HCT116 (cell line): ENCODE measurements at regions not wholly inside any gene's neighbourhood (a gene's known extent, or its start where the extent isn't known, plus 50 kb on each side); places are given as distances from the start of the nearest gene placed in this dataset.

Experiments
- CBX3 ChIP-seq: IDR thresholded peaks from 2 replicates; pipeline ENCODE4 v1.6.1; 2012; ENCODE audit warnings: low read depth
- CTCF ChIP-seq, 3 experiments: fragments of 200-600 bp in 1 of 3; sonication (generic) in 1 of 3; IDR thresholded peaks in 2 of 3; conservative IDR thresholded peaks in 1 of 3; 2 replicates each; pipeline ENCODE4 v1.5.1; 2012 to 2017; ENCODE audit warnings: low read depth in 2 of 3, low read length in 2 of 3, antibody characterized with exemption in 1 of 3, borderline replicate concordance in 1 of 3, control low read depth in 1 of 3, mild to moderate bottlenecking in 1 of 3, mixed read lengths in 1 of 3, mixed run types in 1 of 3, moderate library complexity in 1 of 3; ENCODE audit not compliant: insufficient read depth in 1 of 3
- EZH2 ChIP-seq: fragments of 200-600 bp; sonication (generic); IDR thresholded peaks from 2 replicates; pipeline ENCODE4 v1.6.1; 2017; ENCODE audit warnings: antibody characterized with exemption, mixed run types
- EZH2phosphoT487 ChIP-seq: fragments of 200-600 bp; IDR thresholded peaks from 2 replicates; pipeline ENCODE4 v1.6.1; 2018; ENCODE audit warnings: antibody characterized with exemption, borderline replicate concordance
- MAX ChIP-seq: IDR thresholded peaks from 2 replicates; pipeline ENCODE4 v1.6.1; 2012
- POLR2A ChIP-seq: IDR thresholded peaks from 2 replicates; pipeline ENCODE4 v1.7.0; 2011; ENCODE audit warnings: borderline replicate concordance; ENCODE audit not compliant: insufficient read depth, insufficient read length; ENCODE audit errors: extremely low read depth
- RAD21 ChIP-seq: IDR thresholded peaks from 2 replicates; pipeline ENCODE4 v1.6.1; 2012; ENCODE audit warnings: low read depth, mild to moderate bottlenecking
- SIN3A ChIP-seq: IDR thresholded peaks from 2 replicates; pipeline ENCODE4 v1.6.1; 2012; ENCODE audit warnings: low read depth
- YY1 ChIP-seq: IDR thresholded peaks from 2 replicates; pipeline ENCODE4 v1.6.1; 2011; ENCODE audit warnings: low read length, low read depth, moderate library complexity, mild to moderate bottlenecking; ENCODE audit not compliant: insufficient replicate concordance; ENCODE audit errors: extremely low read depth
- ZBTB33 ChIP-seq: IDR thresholded peaks from 2 replicates; pipeline ENCODE4 v1.6.1; 2011; ENCODE audit warnings: mild to moderate bottlenecking, low read length, moderate library complexity; ENCODE audit not compliant: insufficient replicate concordance; ENCODE audit errors: extremely low read depth
- ZFX ChIP-seq: fragments of 450-650 bp; IDR thresholded peaks from 2 replicates; pipeline ENCODE4 v1.6.1; 2017
- ZNF274 ChIP-seq: fragments of 200-500 bp; sonication (Bioruptor generic); IDR thresholded peaks from 2 replicates; pipeline ENCODE4 v1.6.1; 2014; ENCODE audit warnings: mild to moderate bottlenecking, low read depth, low read length, inconsistent platforms
- TF ChIP-seq, protein P1 (sequence below): IDR thresholded peaks from 2 replicates; pipeline ENCODE4 v1.6.1; 2012

- TF ChIP-seq SIN3A (no peak), ZNF274 (no peak), CTCF (IDR thresholded peaks at IDR 0.05 in 2 of 3, conservative IDR thresholded peaks at IDR 0.05 in 1 of 3; ENCODE audit: borderline replicate concordance in 1 of 3, insufficient read depth in 1 of 3, low read depth in 2 of 3, low read length in 2 of 3) (peak in 2 of 3 experiments; percentile 60 to 61; a peak in 4 of 6 replicates), MAX (no peak), ZFX (no peak), EZH2 (no peak), ZBTB33 (no peak), YY1 (no peak), EZH2phosphoT487 (no peak), RAD21 (peak; percentile 35; the same call in 1 of the 2 replicates), CBX3 (peak; percentile 80), POLR2A (no peak)
- TF ChIP-seq, protein P1, sequence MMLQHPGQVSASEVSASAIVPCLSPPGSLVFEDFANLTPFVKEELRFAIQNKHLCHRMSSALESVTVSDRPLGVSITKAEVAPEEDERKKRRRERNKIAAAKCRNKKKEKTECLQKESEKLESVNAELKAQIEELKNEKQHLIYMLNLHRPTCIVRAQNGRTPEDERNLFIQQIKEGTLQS = no peak
Observed at GRCh38 chr12:84507956-84508850, 404.4 kb downstream of the SLC6A15 start.
